ENCODE measurements at regions not wholly inside any gene's neighbourhood (a gene's known extent, or its start where the extent isn't known, plus 50 kb on each side); places are given as distances from the start of the nearest gene placed in this dataset.

DNA sequence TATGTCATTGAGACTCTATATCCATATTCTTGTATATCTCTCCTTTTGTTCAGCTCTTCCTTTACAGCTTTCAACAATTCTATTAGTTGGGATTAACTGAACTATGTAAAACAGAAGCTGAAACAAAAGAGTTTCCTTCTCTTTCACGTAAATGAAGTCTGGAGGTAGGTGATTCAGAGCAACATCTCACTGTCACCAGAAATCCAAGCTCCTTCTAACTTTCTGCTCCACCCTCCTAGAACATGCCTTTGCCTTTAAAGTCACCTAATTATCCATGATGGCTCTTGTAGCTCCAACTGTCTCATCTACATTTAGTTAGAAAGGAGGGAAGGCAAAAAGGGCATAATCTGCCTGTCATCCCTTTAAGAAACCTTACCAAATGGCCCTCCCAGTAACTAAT lies 458.2 kb upstream of the MDFIC2 start:
- Histone ChIP-seq H3K36me3 (ENCODE audit: control insufficient read depth in 3 of 3, insufficient read depth in 2 of 3, low read depth in 1 of 3, low read length in 3 of 3) (no peaks in the 10 kb centered on the region), H3K9me3 (ENCODE audit: control insufficient read depth in 2 of 2, insufficient read depth in 1 of 2, low read depth in 1 of 2, low read length in 1 of 2) (no peaks in the 10 kb centered on the region), H3K4me3 (ENCODE audit: low read depth in 1 of 3, low read length in 3 of 3) (no peak overlapping the region), H3K27ac (ENCODE audit: low read depth in 1 of 3, low read length in 2 of 3) (no peak overlapping the region), H3K4me1 (ENCODE audit: control insufficient read depth in 3 of 3, insufficient read depth in 2 of 3, low read depth in 1 of 3, low read length in 2 of 3) (no peaks in the 10 kb centered on the region), H3K27me3 (ENCODE audit: control insufficient read depth in 3 of 3, insufficient read depth in 3 of 3, low read length in 3 of 3) (no peaks in the 10 kb centered on the region)
- FAIRE-seq, result no peak
- no peak for DNase-seq
- 66 to 71% (median 68%) methylated on average over 1 of the region's 1 CpG for WGBS, 3 donors

DNA sequence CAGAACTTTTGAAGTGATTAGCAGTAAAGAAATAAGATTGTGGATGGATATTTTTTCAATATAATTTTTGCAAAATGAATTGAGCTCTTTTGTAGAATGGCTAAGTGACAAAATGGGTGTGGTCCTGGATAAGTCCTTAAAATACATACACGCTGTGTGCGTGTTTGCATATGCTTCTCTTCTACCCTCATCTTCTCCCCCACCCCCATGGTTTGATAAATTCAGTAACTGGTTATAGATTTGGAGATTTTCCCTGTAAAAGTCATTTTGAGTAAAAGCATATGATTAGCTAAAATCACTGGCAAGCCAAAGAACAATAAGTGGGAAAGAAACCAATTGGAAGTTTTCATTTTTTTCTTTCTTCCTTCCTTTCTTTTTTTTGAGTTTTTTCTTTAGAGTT lies 453.9 kb upstream of the MDFIC2 start:
- 78 to 87% (median 81%) methylated on average over 2 of the region's 2 CpGs for WGBS, 3 donors
- Histone ChIP-seq H3K27ac (ENCODE audit: low read depth in 1 of 3, low read length in 2 of 3) (no peak overlapping the region), H3K4me3 (ENCODE audit: low read depth in 1 of 3, low read length in 3 of 3) (no peak overlapping the region), H3K9me3 (ENCODE audit: control insufficient read depth in 2 of 2, insufficient read depth in 1 of 2, low read depth in 1 of 2, low read length in 1 of 2) (no peaks in the 10 kb centered on the region), H3K4me1 (ENCODE audit: control insufficient read depth in 3 of 3, insufficient read depth in 2 of 3, low read depth in 1 of 3, low read length in 2 of 3) (no peaks in the 10 kb centered on the region), H3K36me3 (ENCODE audit: control insufficient read depth in 3 of 3, insufficient read depth in 2 of 3, low read depth in 1 of 3, low read length in 3 of 3) (no peaks in the 10 kb centered on the region), H3K27me3 (ENCODE audit: control insufficient read depth in 3 of 3, insufficient read depth in 3 of 3, low read length in 3 of 3) (no peaks in the 10 kb centered on the region)
- no peak for DNase-seq
- FAIRE-seq, result no peak

- Histone ChIP-seq H3K36me3 (ENCODE audit: control insufficient read depth in 3 of 3, insufficient read depth in 2 of 3, low read depth in 1 of 3, low read length in 3 of 3) (no peaks in the 10 kb centered on the region), H3K4me1 (ENCODE audit: control insufficient read depth in 3 of 3, insufficient read depth in 2 of 3, low read depth in 1 of 3, low read length in 2 of 3) (no peaks in the 10 kb centered on the region), H3K27me3 (ENCODE audit: control insufficient read depth in 3 of 3, insufficient read depth in 3 of 3, low read length in 3 of 3) (no peaks in the 10 kb centered on the region), H3K4me3 (ENCODE audit: low read depth in 1 of 3, low read length in 3 of 3) (no peak overlapping the region), H3K27ac (ENCODE audit: low read depth in 1 of 3, low read length in 2 of 3) (no peak overlapping the region), H3K9me3 (ENCODE audit: control insufficient read depth in 2 of 2, insufficient read depth in 1 of 2, low read depth in 1 of 2, low read length in 1 of 2) (no peaks in the 10 kb centered on the region)
- FAIRE-seq (no peak), DNase-seq (no peak)
- 79 to 92% (median 92%) methylated on average over 2 of the region's 2 CpGs for WGBS, 3 donors
Observed at GRCh38 chr3:70763894-70764293, 451.5 kb upstream of the MDFIC2 start.

DNA sequence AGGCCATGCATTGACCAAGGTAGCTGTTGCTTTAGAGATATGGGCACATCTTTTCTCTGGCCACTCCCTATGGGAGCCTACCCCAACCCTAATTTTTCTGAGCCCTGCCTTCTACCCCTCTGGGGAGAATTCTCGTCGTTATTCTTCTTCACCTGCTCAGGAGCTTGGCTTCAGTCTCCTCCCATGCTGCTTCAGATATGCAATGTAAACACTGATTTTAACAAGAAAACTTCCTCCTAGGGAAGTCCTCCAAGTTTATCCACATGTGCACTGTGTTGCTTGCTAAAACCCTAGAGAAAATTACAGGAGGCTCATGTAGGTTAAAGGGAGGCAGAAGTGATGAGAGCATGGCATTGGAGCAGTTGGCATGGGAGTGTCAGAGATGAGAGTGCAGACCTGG lies 445.2 kb upstream of the MDFIC2 start:
- Histone ChIP-seq H3K36me3 (ENCODE audit: control insufficient read depth in 3 of 3, insufficient read depth in 2 of 3, low read depth in 1 of 3, low read length in 3 of 3) (no peaks in the 10 kb centered on the region), H3K4me3 (ENCODE audit: low read depth in 1 of 3, low read length in 3 of 3) (no peak overlapping the region), H3K27me3 (ENCODE audit: control insufficient read depth in 3 of 3, insufficient read depth in 3 of 3, low read length in 3 of 3) (no peaks in the 10 kb centered on the region), H3K27ac (ENCODE audit: low read depth in 1 of 3, low read length in 2 of 3) (no peak overlapping the region), H3K4me1 (ENCODE audit: control insufficient read depth in 3 of 3, insufficient read depth in 2 of 3, low read depth in 1 of 3, low read length in 2 of 3) (no peaks in the 10 kb centered on the region), H3K9me3 (ENCODE audit: control insufficient read depth in 2 of 2, insufficient read depth in 1 of 2, low read depth in 1 of 2, low read length in 1 of 2) (no peaks in the 10 kb centered on the region)
- 15 to 59% (median 31%) methylated on average over 2 of the region's 2 CpGs for WGBS, 3 donors
- no peak for DNase-seq
- FAIRE-seq, result no peak

DNA sequence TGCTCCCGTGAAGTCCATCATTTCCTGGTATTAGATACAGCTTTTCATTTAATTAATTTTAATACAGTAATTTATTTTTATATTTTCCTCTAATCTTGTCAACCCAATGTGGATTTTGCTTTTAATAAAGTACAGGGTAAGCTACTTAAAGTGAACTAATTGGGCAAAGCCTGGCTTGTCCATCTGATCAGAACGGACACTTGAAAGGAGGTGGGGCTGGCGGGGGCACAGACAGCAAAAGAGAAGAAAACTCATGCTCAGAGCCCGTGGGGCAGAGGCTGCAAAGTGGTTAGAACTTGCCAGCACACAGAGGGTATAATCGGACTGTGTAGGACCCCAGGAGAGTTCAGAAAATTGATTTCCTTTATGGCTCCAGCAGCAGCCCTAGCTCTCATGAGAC lies 443.1 kb upstream of the MDFIC2 start:
- no peak overlapping the region for H3K4me3 ChIP-seq (ENCODE audit: low read depth in 1 of 3, low read length in 3 of 3)
- DNase-seq, result no peak
- no peaks in the 10 kb centered on the region for H3K36me3 ChIP-seq (ENCODE audit: control insufficient read depth in 3 of 3, insufficient read depth in 2 of 3, low read depth in 1 of 3, low read length in 3 of 3)
- 72 to 82% (median 80%) methylated on average over 5 of the region's 5 CpGs for WGBS, 3 donors
- FAIRE-seq, result no peak
- no peaks in the 10 kb centered on the region for H3K27me3 ChIP-seq (ENCODE audit: control insufficient read depth in 3 of 3, insufficient read depth in 3 of 3, low read length in 3 of 3)
- H3K4me1 ChIP-seq (ENCODE audit: control insufficient read depth in 3 of 3, insufficient read depth in 2 of 3, low read depth in 1 of 3, low read length in 2 of 3), result no peaks in the 10 kb centered on the region
- no peak overlapping the region for H3K27ac ChIP-seq (ENCODE audit: low read depth in 1 of 3, low read length in 2 of 3)
- no peaks in the 10 kb centered on the region for H3K9me3 ChIP-seq (ENCODE audit: control insufficient read depth in 2 of 2, insufficient read depth in 1 of 2, low read depth in 1 of 2, low read length in 1 of 2)

- H3K27me3 ChIP-seq (ENCODE audit: control insufficient read depth in 3 of 3, insufficient read depth in 3 of 3, low read length in 3 of 3), result no peaks in the 10 kb centered on the region
- DNase-seq (no peak), FAIRE-seq (no peak)
- H3K4me3 ChIP-seq (ENCODE audit: low read depth in 1 of 3, low read length in 3 of 3), result no peak overlapping the region
- H3K27ac ChIP-seq (ENCODE audit: low read depth in 1 of 3, low read length in 2 of 3), result no peak overlapping the region
- H3K36me3 ChIP-seq (ENCODE audit: control insufficient read depth in 3 of 3, insufficient read depth in 2 of 3, low read depth in 1 of 3, low read length in 3 of 3), result no peaks in the 10 kb centered on the region
- no peaks in the 10 kb centered on the region for H3K4me1 ChIP-seq (ENCODE audit: control insufficient read depth in 3 of 3, insufficient read depth in 2 of 3, low read depth in 1 of 3, low read length in 2 of 3)
- no peaks in the 10 kb centered on the region for H3K9me3 ChIP-seq (ENCODE audit: control insufficient read depth in 2 of 2, insufficient read depth in 1 of 2, low read depth in 1 of 2, low read length in 1 of 2)
Observed at GRCh38 chr3:70754314-70754713, 441.9 kb upstream of the MDFIC2 start.

DNA sequence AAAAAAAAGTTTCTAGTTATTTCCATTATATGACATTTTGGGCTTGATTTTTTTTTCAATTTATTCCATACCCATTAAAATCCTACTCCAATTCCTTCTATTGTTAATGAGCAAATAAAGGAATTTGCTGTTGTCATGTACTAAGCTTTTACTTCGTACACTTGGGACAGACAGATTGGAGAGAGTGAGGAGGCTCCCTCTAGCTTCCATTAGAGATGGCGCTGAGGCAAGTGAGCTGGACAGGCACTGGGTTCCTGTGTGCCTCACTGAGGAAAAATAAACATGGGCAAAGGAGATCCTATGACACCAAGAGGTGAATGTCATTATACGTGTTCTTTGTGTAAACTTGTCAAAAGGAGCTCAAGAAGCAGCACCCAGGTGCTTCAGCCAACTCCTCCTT lies 441.1 kb upstream of the MDFIC2 start:
- DNase-seq (no peak), FAIRE-seq (no peak)
- H3K36me3 ChIP-seq (ENCODE audit: control insufficient read depth in 3 of 3, insufficient read depth in 2 of 3, low read depth in 1 of 3, low read length in 3 of 3), result no peaks in the 10 kb centered on the region
- no peak overlapping the region for H3K4me3 ChIP-seq (ENCODE audit: low read depth in 1 of 3, low read length in 3 of 3)
- no peaks in the 10 kb centered on the region for H3K27me3 ChIP-seq (ENCODE audit: control insufficient read depth in 3 of 3, insufficient read depth in 3 of 3, low read length in 3 of 3)
- H3K27ac ChIP-seq (ENCODE audit: low read depth in 1 of 3, low read length in 2 of 3), result no peak overlapping the region
- WGBS, 3 donors, result 51 to 67% (median 52%) methylated on average over 3 of the region's 3 CpGs
- no peaks in the 10 kb centered on the region for H3K9me3 ChIP-seq (ENCODE audit: control insufficient read depth in 2 of 2, insufficient read depth in 1 of 2, low read depth in 1 of 2, low read length in 1 of 2)
- no peaks in the 10 kb centered on the region for H3K4me1 ChIP-seq (ENCODE audit: control insufficient read depth in 3 of 3, insufficient read depth in 2 of 3, low read depth in 1 of 3, low read length in 2 of 3)

- H3K27me3 ChIP-seq (ENCODE audit: control insufficient read depth in 3 of 3, insufficient read depth in 3 of 3, low read length in 3 of 3), result no peaks in the 10 kb centered on the region
- no peak overlapping the region for H3K4me3 ChIP-seq (ENCODE audit: low read depth in 1 of 3, low read length in 3 of 3)
- no peaks in the 10 kb centered on the region for H3K9me3 ChIP-seq (ENCODE audit: control insufficient read depth in 2 of 2, insufficient read depth in 1 of 2, low read depth in 1 of 2, low read length in 1 of 2)
- FAIRE-seq, result no peak
- DNase-seq, result no peak
- H3K27ac ChIP-seq (ENCODE audit: low read depth in 1 of 3, low read length in 2 of 3), result no peak overlapping the region
- 89 to 91% (median 90%) methylated on average over 5 of the region's 5 CpGs for WGBS, 3 donors
- no peaks in the 10 kb centered on the region for H3K36me3 ChIP-seq (ENCODE audit: control insufficient read depth in 3 of 3, insufficient read depth in 2 of 3, low read depth in 1 of 3, low read length in 3 of 3)
- no peaks in the 10 kb centered on the region for H3K4me1 ChIP-seq (ENCODE audit: control insufficient read depth in 3 of 3, insufficient read depth in 2 of 3, low read depth in 1 of 3, low read length in 2 of 3)
Observed at GRCh38 chr3:70752051-70752450, 439.6 kb upstream of the MDFIC2 start.

GRCh38 chr3:70749122-70749521 lies 436.7 kb upstream of the MDFIC2 start:
- Histone ChIP-seq H3K36me3 (ENCODE audit: control insufficient read depth in 3 of 3, insufficient read depth in 2 of 3, low read depth in 1 of 3, low read length in 3 of 3) (no peaks in the 10 kb centered on the region), H3K4me1 (ENCODE audit: control insufficient read depth in 3 of 3, insufficient read depth in 2 of 3, low read depth in 1 of 3, low read length in 2 of 3) (no peaks in the 10 kb centered on the region), H3K4me3 (ENCODE audit: low read depth in 1 of 3, low read length in 3 of 3) (no peak overlapping the region), H3K27ac (ENCODE audit: low read depth in 1 of 3, low read length in 2 of 3) (no peak overlapping the region), H3K27me3 (ENCODE audit: control insufficient read depth in 3 of 3, insufficient read depth in 3 of 3, low read length in 3 of 3) (no peaks in the 10 kb centered on the region), H3K9me3 (ENCODE audit: control insufficient read depth in 2 of 2, insufficient read depth in 1 of 2, low read depth in 1 of 2, low read length in 1 of 2) (no peaks in the 10 kb centered on the region)
- 29 to 55% (median 31%) methylated on average over 4 of the region's 4 CpGs for WGBS, 3 donors
- FAIRE-seq (no peak), DNase-seq (no peak)

All from small intestine (tissue), 7 donors.